ENCODE measurements at regions not wholly inside any gene's neighbourhood (a gene's known extent, or its start where the extent isn't known, plus 50 kb on each side); places are given as distances from the start of the nearest gene placed in this dataset.

DNA sequence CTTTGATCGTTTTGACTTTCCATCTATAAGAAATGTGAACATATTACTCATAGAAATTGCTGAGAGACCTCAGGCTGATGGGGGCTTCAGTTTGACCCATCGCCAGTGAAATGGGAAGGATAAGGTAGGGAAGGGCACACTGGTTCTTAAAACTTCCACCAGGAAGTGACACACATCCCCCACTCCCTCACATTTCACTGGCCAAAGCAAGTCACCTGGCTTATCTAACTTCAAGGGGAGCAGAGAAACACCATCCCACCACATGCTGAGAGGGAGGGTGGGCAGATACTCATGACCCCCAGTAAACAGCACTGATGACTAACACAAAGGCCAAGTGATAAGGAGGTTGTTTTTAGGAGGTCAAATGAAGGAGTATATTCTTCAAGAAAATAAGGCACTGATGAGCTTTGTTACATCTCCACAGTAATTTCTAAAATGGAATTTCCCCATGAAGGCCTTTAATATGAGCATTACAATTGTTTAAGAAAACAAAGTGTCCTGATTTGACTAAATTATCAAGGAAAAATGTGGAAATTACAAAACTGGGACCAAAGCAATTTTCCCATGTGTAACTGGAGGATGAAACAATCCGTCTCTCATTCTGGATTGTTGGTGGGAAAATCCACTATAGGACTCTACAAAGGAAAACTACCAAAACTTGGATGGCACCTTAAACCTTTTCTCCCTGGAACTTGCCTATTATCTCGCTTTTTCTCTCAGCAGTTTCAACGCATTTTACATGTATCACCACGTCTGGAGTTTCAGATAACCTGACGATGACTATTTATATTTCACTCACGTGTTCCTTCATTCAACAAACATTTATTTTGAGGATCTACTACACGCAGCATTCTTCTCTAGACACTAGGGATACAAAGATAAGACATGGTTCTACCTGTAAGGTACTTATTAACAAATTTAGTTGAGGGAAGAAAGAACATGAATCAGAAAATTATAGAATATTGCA is 91.8 kb upstream of the EEA1 start:
- TF ChIP-seq, protein P1, sequence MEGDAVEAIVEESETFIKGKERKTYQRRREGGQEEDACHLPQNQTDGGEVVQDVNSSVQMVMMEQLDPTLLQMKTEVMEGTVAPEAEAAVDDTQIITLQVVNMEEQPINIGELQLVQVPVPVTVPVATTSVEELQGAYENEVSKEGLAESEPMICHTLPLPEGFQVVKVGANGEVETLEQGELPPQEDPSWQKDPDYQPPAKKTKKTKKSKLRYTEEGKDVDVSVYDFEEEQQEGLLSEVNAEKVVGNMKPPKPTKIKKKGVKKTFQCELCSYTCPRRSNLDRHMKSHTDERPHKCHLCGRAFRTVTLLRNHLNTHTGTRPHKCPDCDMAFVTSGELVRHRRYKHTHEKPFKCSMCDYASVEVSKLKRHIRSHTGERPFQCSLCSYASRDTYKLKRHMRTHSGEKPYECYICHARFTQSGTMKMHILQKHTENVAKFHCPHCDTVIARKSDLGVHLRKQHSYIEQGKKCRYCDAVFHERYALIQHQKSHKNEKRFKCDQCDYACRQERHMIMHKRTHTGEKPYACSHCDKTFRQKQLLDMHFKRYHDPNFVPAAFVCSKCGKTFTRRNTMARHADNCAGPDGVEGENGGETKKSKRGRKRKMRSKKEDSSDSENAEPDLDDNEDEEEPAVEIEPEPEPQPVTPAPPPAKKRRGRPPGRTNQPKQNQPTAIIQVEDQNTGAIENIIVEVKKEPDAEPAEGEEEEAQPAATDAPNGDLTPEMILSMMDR (IDR thresholded peaks at IDR 0.05): no peak
- no peak for TF ChIP-seq POLR2A (IDR thresholded peaks at IDR 0.05)

Data from Peyer's patch (tissue), 4 donors.